KMS-11 (cell line): ENCODE measurements at regions not wholly inside any gene's neighbourhood (a gene's known extent, or its start where the extent isn't known, plus 50 kb on each side); places are given as distances from the start of the nearest gene placed in this dataset.

ENCODE experiments used
- H2AFZ ChIP-seq: fragments of 200-600 bp; sonication (generic); 2 replicates; pipeline ENCODE4 v1.6.1; 2016; ENCODE audit warnings: antibody characterized with exemption, mixed run types, low read depth
- H3K27ac ChIP-seq: fragments of 200-600 bp; sonication (generic); 2 replicates; pipeline ENCODE4 v1.6.1; 2016; ENCODE audit warnings: mild to moderate bottlenecking, mixed run types
- H3K27me3 ChIP-seq: fragments of 200-600 bp; sonication (generic); 2 replicates; pipeline ENCODE4 v1.6.1; 2017; ENCODE audit warnings: mild to moderate bottlenecking, low read depth, mixed run types, moderate library complexity; ENCODE audit not compliant: insufficient read depth
- H3K36me3 ChIP-seq: fragments of 200-600 bp; sonication (generic); 2 replicates; pipeline ENCODE4 v1.6.1; 2017; ENCODE audit warnings: mild to moderate bottlenecking, mixed run types; ENCODE audit not compliant: insufficient read depth
- H3K4me1 ChIP-seq: fragments of 200-600 bp; sonication (generic); 2 replicates; pipeline ENCODE4 v1.6.1; 2016; ENCODE audit warnings: mild to moderate bottlenecking, low read depth, mixed run types; ENCODE audit not compliant: poor library complexity, severe bottlenecking
- H3K4me2 ChIP-seq: fragments of 200-600 bp; sonication (generic); 2 replicates; pipeline ENCODE4 v1.7.0; 2016; ENCODE audit warnings: mild to moderate bottlenecking, mixed run types
- H3K4me3 ChIP-seq: fragments of 200-600 bp; sonication (generic); IDR thresholded peaks from 2 replicates; pipeline ENCODE4 v1.6.1; 2017; ENCODE audit warnings: low read depth, low read length, mixed read lengths; ENCODE audit not compliant: insufficient read depth
- H3K79me2 ChIP-seq: fragments of 200-600 bp; sonication (generic); 2 replicates; pipeline ENCODE4 v1.6.1; 2016; ENCODE audit warnings: low read depth, mixed run types; ENCODE audit not compliant: insufficient read depth
- H3K9ac ChIP-seq: fragments of 200-600 bp; sonication (generic); 2 replicates; pipeline ENCODE4 v1.6.1; 2016; ENCODE audit warnings: mild to moderate bottlenecking, mixed run types
- H4K20me1 ChIP-seq: fragments of 200-600 bp; sonication (generic); 2 replicates; pipeline ENCODE4 v1.6.1; 2016; ENCODE audit warnings: mild to moderate bottlenecking, mixed run types; ENCODE audit not compliant: insufficient read depth
- CTCF ChIP-seq: fragments of 200-600 bp; sonication (generic); conservative IDR thresholded peaks from 2 replicates; pipeline ENCODE4 v1.6.1; 2017; ENCODE audit warnings: low read depth, mild to moderate bottlenecking, antibody characterized with exemption, low read length, moderate library complexity, mixed read lengths

- Histone ChIP-seq H3K9ac (no peak overlapping the region), H3K4me2 (no peak overlapping the region), H3K4me1 (no peaks in the 10 kb centered on the region), H3K79me2 (no peaks in the 10 kb centered on the region), H3K36me3 (no peaks in the 10 kb centered on the region), H3K27ac (no peak overlapping the region), H4K20me1 (no peaks in the 10 kb centered on the region), H2AFZ (no peak overlapping the region), H3K4me3 (no peak overlapping the region), H3K27me3 (no peaks in the 10 kb centered on the region)
- TF ChIP-seq CTCF = no peak
Measured at GRCh38 chr18:25464227-25464626, 112.3 kb upstream of the ZNF521 start.

- Histone ChIP-seq H3K79me2 (no peaks in the 10 kb centered on the region), H3K27me3 (no peaks in the 10 kb centered on the region), H3K27ac (no peak overlapping the region), H3K4me1 (no peaks in the 10 kb centered on the region), H3K9ac (no peak overlapping the region), H2AFZ (no peak overlapping the region), H4K20me1 (no peaks in the 10 kb centered on the region), H3K36me3 (no peaks in the 10 kb centered on the region), H3K4me2 (no peak overlapping the region), H3K4me3 (no peak overlapping the region)
- no peak for TF ChIP-seq CTCF
Measured at GRCh38 chr18:25463726-25464125, 111.8 kb upstream of the ZNF521 start.

- no peak overlapping the region for H3K4me2 ChIP-seq
- no peak overlapping the region for H2AFZ ChIP-seq
- H3K36me3 ChIP-seq = no peaks in the 10 kb centered on the region
- H3K27ac ChIP-seq = no peak overlapping the region
- no peaks in the 10 kb centered on the region for H4K20me1 ChIP-seq
- H3K4me1 ChIP-seq = no peaks in the 10 kb centered on the region
- H3K79me2 ChIP-seq = no peaks in the 10 kb centered on the region
- H3K4me3 ChIP-seq = no peak overlapping the region
- no peak overlapping the region for H3K9ac ChIP-seq
- no peaks in the 10 kb centered on the region for H3K27me3 ChIP-seq
- no peak for TF ChIP-seq CTCF
Measured at GRCh38 chr18:25459814-25460213, 107.8 kb upstream of the ZNF521 start.

GRCh38 chr18:25457601-25458000 is 105.6 kb upstream of the ZNF521 start:
- Histone ChIP-seq H3K27ac (no peak overlapping the region), H3K9ac (no peak overlapping the region), H3K4me3 (no peak overlapping the region), H3K27me3 (no peaks in the 10 kb centered on the region), H3K4me1 (no peaks in the 10 kb centered on the region), H4K20me1 (no peaks in the 10 kb centered on the region), H3K79me2 (no peaks in the 10 kb centered on the region), H2AFZ (no peak overlapping the region), H3K4me2 (no peak overlapping the region), H3K36me3 (no peaks in the 10 kb centered on the region)
- no peak for TF ChIP-seq CTCF

GRCh38 chr18:25457126-25457525 is 105.2 kb upstream of the ZNF521 start:
- Histone ChIP-seq H3K79me2 (no peaks in the 10 kb centered on the region), H3K27me3 (no peaks in the 10 kb centered on the region), H2AFZ (no peak overlapping the region), H3K4me2 (no peak overlapping the region), H4K20me1 (no peaks in the 10 kb centered on the region), H3K36me3 (no peaks in the 10 kb centered on the region), H3K27ac (no peak overlapping the region), H3K9ac (no peak overlapping the region), H3K4me3 (no peak overlapping the region), H3K4me1 (no peaks in the 10 kb centered on the region)
- TF ChIP-seq CTCF = no peak
